T-helper 17 cell (primary cell): ENCODE measurements at regions not wholly inside any gene's neighbourhood (a gene's known extent, or its start where the extent isn't known, plus 50 kb on each side); places are given as distances from the start of the nearest gene placed in this dataset.
"Not testable (repeated sequence)": the region's sequence is repeated elsewhere in the genome, so short reads cannot be mapped to it uniquely, and the experiment has no call there.

Experiments
- ATAC-seq: fragments of 150-1000 bp; cut with Tn5 transposase; 2 replicates; pipeline ENCODE4 v1.10.0; 2021; ENCODE audit warnings: mild to moderate bottlenecking, moderate library complexity
- DNase-seq, 3 donors: peaks; one replicate each; pipeline versions ENCODE4 v3.0.0 to v3.0.0-alpha.2; 2020 to 2021
- H3K9me3 ChIP-seq: one replicate; pipeline ENCODE4 v1.7.0; 2013; ENCODE audit warnings: low read length, mild to moderate bottlenecking; ENCODE audit not compliant: control insufficient read depth, poor library complexity, severe bottlenecking
- H3K27ac Mint-ChIP-seq: one replicate; pipeline ENCODE4 v1.8.0; 2022; ENCODE audit warnings: mild to moderate bottlenecking, moderate library complexity, mixed read lengths
- H3K27me3 Mint-ChIP-seq: one replicate; pipeline ENCODE4 v1.8.0; 2022; ENCODE audit warnings: mixed read lengths
- H3K36me3 Mint-ChIP-seq: one replicate; pipeline ENCODE4 v1.8.0; 2022; ENCODE audit warnings: low read depth, mixed read lengths
- H3K4me1 Mint-ChIP-seq: one replicate; pipeline ENCODE4 v1.8.0; 2022; ENCODE audit warnings: mild to moderate bottlenecking, mixed read lengths
- H3K4me3 Mint-ChIP-seq: one replicate; pipeline ENCODE4 v1.8.0; 2022; ENCODE audit warnings: mild to moderate bottlenecking, moderate library complexity, mixed read lengths

- Mint-ChIP-seq H3K36me3 (no peaks in the 10 kb centered on the region), H3K4me3 (no peak overlapping the region), H3K4me1 (no peaks in the 10 kb centered on the region), H3K27me3 (no peaks in the 10 kb centered on the region), H3K27ac (no peak overlapping the region)
- H3K9me3 ChIP-seq = no peaks in the 10 kb centered on the region
- DNase-seq (no peak), ATAC-seq (no peak)
Measured at GRCh38 chr4:124053872-124054538, 657.4 kb downstream of the SPRY1 start.

- no peak for DNase-seq
- ATAC-seq = no peak
- Mint-ChIP-seq H3K27ac (no peak overlapping the region), H3K27me3 (no peaks in the 10 kb centered on the region), H3K36me3 (no peaks in the 10 kb centered on the region), H3K4me1 (no peaks in the 10 kb centered on the region), H3K4me3 (no peak overlapping the region)
- H3K9me3 ChIP-seq = no peaks in the 10 kb centered on the region
Measured at GRCh38 chr4:124055336-124055735, 657.2 kb downstream of the ANKRD50 start.

GRCh38 chr4:124055896-124056295, 656.6 kb downstream of the ANKRD50 start:
- no peaks in the 10 kb centered on the region for H3K36me3 Mint-ChIP-seq
- no peak overlapping the region for H3K4me3 Mint-ChIP-seq
- H3K9me3 ChIP-seq = no peaks in the 10 kb centered on the region
- no peaks in the 10 kb centered on the region for H3K4me1 Mint-ChIP-seq
- H3K27ac Mint-ChIP-seq = no peak overlapping the region
- no peak for DNase-seq
- no peaks in the 10 kb centered on the region for H3K27me3 Mint-ChIP-seq
- no peak for ATAC-seq

GRCh38 chr4:124060261-124060918, 652.1 kb downstream of the ANKRD50 start:
- DNase-seq = no peak
- no peak for ATAC-seq
- Mint-ChIP-seq H3K4me3 (no peak overlapping the region), H3K36me3 (no peaks in the 10 kb centered on the region), H3K27me3 (no peaks in the 10 kb centered on the region), H3K27ac (no peak overlapping the region), H3K4me1 (no peaks in the 10 kb centered on the region)
- H3K9me3 ChIP-seq = no peaks in the 10 kb centered on the region

- no peak overlapping the region for H3K27ac Mint-ChIP-seq
- no peaks in the 10 kb centered on the region for H3K9me3 ChIP-seq
- DNase-seq (no peak), ATAC-seq (no peak)
- no peaks in the 10 kb centered on the region for H3K4me1 Mint-ChIP-seq
- H3K4me3 Mint-ChIP-seq = no peak overlapping the region
- no peaks in the 10 kb centered on the region for H3K27me3 Mint-ChIP-seq
- H3K36me3 Mint-ChIP-seq = no peaks in the 10 kb centered on the region
Measured at GRCh38 chr4:124061413-124061812, 651.1 kb downstream of the ANKRD50 start.

- Mint-ChIP-seq H3K36me3 (no peaks in the 10 kb centered on the region), H3K4me1 (no peaks in the 10 kb centered on the region)
Measured at GRCh38 chr4:124065422-124065821, 647.1 kb downstream of the ANKRD50 start.

GRCh38 chr4:124065936-124066335, 646.6 kb downstream of the ANKRD50 start:
- no peak for DNase-seq
- peaks cover 2% of the 10 kb centered on the region for H3K9me3 ChIP-seq
- Mint-ChIP-seq H3K36me3 (peaks cover 5% of the 10 kb centered on the region), H3K27ac (no peak overlapping the region), H3K27me3 (no peaks in the 10 kb centered on the region), H3K4me3 (no peak overlapping the region), H3K4me1 (no peaks in the 10 kb centered on the region)
- no peak for ATAC-seq

More at GRCh38 chr4:124065422-124065821, 647.1 kb downstream of the ANKRD50 start:
- H3K9me3 ChIP-seq = peaks cover 2% of the 10 kb centered on the region
- no peak overlapping the region for H3K27ac Mint-ChIP-seq
- no peak overlapping the region for H3K4me3 Mint-ChIP-seq
- DNase-seq (no peak), ATAC-seq (no peak)
- no peaks in the 10 kb centered on the region for H3K27me3 Mint-ChIP-seq

- H3K9me3 ChIP-seq = peaks cover 2% of the 10 kb centered on the region
- Mint-ChIP-seq H3K27me3 (no peaks in the 10 kb centered on the region), H3K27ac (no peak overlapping the region), H3K4me3 (no peak overlapping the region), H3K36me3 (peaks cover 5% of the 10 kb centered on the region), H3K4me1 (no peaks in the 10 kb centered on the region)
- DNase-seq (no peak), ATAC-seq (no peak)
Measured at GRCh38 chr4:124066595-124066994, 645.9 kb downstream of the ANKRD50 start.

GRCh38 chr4:124067046-124067445, 645.5 kb downstream of the ANKRD50 start:
- ATAC-seq = no peak
- Mint-ChIP-seq H3K27me3 (no peaks in the 10 kb centered on the region), H3K4me3 (no peak overlapping the region), H3K36me3 (peaks cover 5% of the 10 kb centered on the region), H3K4me1 (no peaks in the 10 kb centered on the region), H3K27ac (no peak overlapping the region)
- H3K9me3 ChIP-seq = peaks cover 2% of the 10 kb centered on the region
- DNase-seq = no peak

- no peak overlapping the region for H3K4me3 Mint-ChIP-seq
- peaks cover 2% of the 10 kb centered on the region for H3K9me3 ChIP-seq
- ATAC-seq (no peak), DNase-seq (no peak)
- no peaks in the 10 kb centered on the region for H3K27me3 Mint-ChIP-seq
- peaks cover 5% of the 10 kb centered on the region for H3K36me3 Mint-ChIP-seq
- no peak overlapping the region for H3K27ac Mint-ChIP-seq
- no peaks in the 10 kb centered on the region for H3K4me1 Mint-ChIP-seq
Measured at GRCh38 chr4:124070688-124071484, 641.6 kb downstream of the ANKRD50 start.

GRCh38 chr4:124075276-124075675, 637.3 kb downstream of the ANKRD50 start:
- H3K27ac Mint-ChIP-seq, H3K9me3 ChIP-seq, H3K4me3 Mint-ChIP-seq, H3K27me3 Mint-ChIP-seq, ATAC-seq, DNase-seq, H3K36me3 Mint-ChIP-seq, H3K4me1 Mint-ChIP-seq: not testable (repeated sequence)

- no peak overlapping the region for H3K27ac Mint-ChIP-seq
- no peaks in the 10 kb centered on the region for H3K36me3 Mint-ChIP-seq
- no peaks in the 10 kb centered on the region for H3K27me3 Mint-ChIP-seq
- H3K4me3 Mint-ChIP-seq = no peak overlapping the region
- H3K4me1 Mint-ChIP-seq = no peaks in the 10 kb centered on the region
- ATAC-seq (no peak), DNase-seq (no peak)
- no peaks in the 10 kb centered on the region for H3K9me3 ChIP-seq
Measured at GRCh38 chr4:124079174-124079780, 633.3 kb downstream of the ANKRD50 start.

- no peaks in the 10 kb centered on the region for H3K36me3 Mint-ChIP-seq
- no peaks in the 10 kb centered on the region for H3K9me3 ChIP-seq
- no peaks in the 10 kb centered on the region for H3K4me1 Mint-ChIP-seq
- no peak overlapping the region for H3K4me3 Mint-ChIP-seq
- no peaks in the 10 kb centered on the region for H3K27me3 Mint-ChIP-seq
- DNase-seq = no peak
- no peak overlapping the region for H3K27ac Mint-ChIP-seq
- no peak for ATAC-seq
Measured at GRCh38 chr4:124083711-124084110, 628.8 kb downstream of the ANKRD50 start.
